ENCODE measurements at regions not wholly inside any gene's neighbourhood (a gene's known extent, or its start where the extent isn't known, plus 50 kb on each side); places are given as distances from the start of the nearest gene placed in this dataset.

DNA sequence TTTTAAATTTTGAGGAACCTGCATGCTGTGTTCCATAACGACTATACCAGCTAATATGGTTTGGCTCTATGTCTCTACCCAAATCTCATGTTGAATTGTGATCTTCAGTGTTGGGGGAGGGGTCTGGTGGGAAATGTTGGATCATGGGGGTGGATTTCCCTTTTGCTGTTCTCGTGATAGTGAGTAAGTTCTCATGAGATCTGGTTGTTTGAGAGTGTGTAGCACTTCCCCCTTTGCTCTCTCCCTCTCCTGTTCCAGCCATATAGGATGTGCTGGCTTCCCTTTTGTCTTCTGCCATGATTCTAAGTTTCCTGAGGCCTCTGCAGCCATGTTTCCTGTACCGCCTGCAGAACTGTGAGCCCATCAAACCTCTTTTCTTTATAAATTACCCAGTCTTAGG lies 61.8 kb upstream of the NEDD9 start:
- no peak overlapping the region for H2AFZ ChIP-seq (ENCODE audit: control insufficient read depth, low read depth, low read length)
- no peaks in the 10 kb centered on the region; the same call in 1 of the 2 replicates for H3K4me1 ChIP-seq (ENCODE audit: control insufficient read depth, insufficient read depth, low read length)
- in situ Hi-C loops (cut with MboI): no loop called here
- no TSS peak for BruUV-seq (replicated peaks)
- 61% methylated on average over 3 of the region's 3 CpGs for WGBS (ENCODE audit: insufficient coverage, insufficient replicate concordance, low lambda C conversion rate, missing lambda C conversion rate)
- no peak overlapping the region for H3K4me2 ChIP-seq (ENCODE audit: control insufficient read depth, insufficient read depth)
- no peak overlapping the region for H3K27ac ChIP-seq (ENCODE audit: control insufficient read depth, insufficient read depth)
- intact Hi-C loops (cut with micrococcal nuclease; ENCODE audit: unreplicated experiment): no loop called here
- peaks cover 8 to 20% of the 10 kb centered on the region in 2 experiments for H3K36me3 ChIP-seq (ENCODE audit: control insufficient read depth in 2 of 2, insufficient read depth in 2 of 2, low read length in 1 of 2)
- peaks cover 17% of the 10 kb centered on the region; the same call in 2 of the 3 replicates for H3K9me3 ChIP-seq (replicated peaks; ENCODE audit: control insufficient read depth, insufficient read depth, low read length)
- ChIA-PET SMC1A (ENCODE audit: uncharacterized antibody, unreplicated experiment) (interaction anchor here (1.0 to 7.2 kb wide), 5 partner anchors 17 to 202 kb away, joined by 3 to 86 read pairs (median 13); no protein-coding TSS in a partner anchor), CTCF (no interaction called here), RAD21 (ENCODE audit: unreplicated experiment) (interaction anchor here (1.0 kb wide), 1 partner anchor 91 kb away, joined by 3 read pairs; no protein-coding TSS in a partner anchor), POLR2A (no interaction called here)
- no peak overlapping the region for H3K4me3 ChIP-seq
- H4K20me1 ChIP-seq (ENCODE audit: control insufficient read depth, insufficient read depth): no peaks in the 10 kb centered on the region
- H3K9ac ChIP-seq (ENCODE audit: control insufficient read depth, insufficient read depth, low read length): no peak overlapping the region
- ATAC-seq (no peak), DNase-seq (ENCODE audit: low read depth, low spot score) (no peak), FAIRE-seq (no peak)
- no peaks in the 10 kb centered on the region for H3K27me3 ChIP-seq (replicated peaks in 1 of 2; ENCODE audit: control insufficient read depth in 2 of 2, insufficient read depth in 2 of 2, low read length in 1 of 2)
- TF ChIP-seq, protein P1, sequence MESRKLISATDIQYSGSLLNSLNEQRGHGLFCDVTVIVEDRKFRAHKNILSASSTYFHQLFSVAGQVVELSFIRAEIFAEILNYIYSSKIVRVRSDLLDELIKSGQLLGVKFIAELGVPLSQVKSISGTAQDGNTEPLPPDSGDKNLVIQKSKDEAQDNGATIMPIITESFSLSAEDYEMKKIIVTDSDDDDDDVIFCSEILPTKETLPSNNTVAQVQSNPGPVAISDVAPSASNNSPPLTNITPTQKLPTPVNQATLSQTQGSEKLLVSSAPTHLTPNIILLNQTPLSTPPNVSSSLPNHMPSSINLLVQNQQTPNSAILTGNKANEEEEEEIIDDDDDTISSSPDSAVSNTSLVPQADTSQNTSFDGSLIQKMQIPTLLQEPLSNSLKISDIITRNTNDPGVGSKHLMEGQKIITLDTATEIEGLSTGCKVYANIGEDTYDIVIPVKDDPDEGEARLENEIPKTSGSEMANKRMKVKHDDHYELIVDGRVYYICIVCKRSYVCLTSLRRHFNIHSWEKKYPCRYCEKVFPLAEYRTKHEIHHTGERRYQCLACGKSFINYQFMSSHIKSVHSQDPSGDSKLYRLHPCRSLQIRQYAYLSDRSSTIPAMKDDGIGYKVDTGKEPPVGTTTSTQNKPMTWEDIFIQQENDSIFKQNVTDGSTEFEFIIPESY (IDR thresholded peaks at IDR 0.05): peak; percentile 66
- no peak for TF ChIP-seq EGR1 (IDR thresholded peaks at IDR 0.05; ENCODE audit: borderline replicate concordance in 1 of 2, low read depth in 2 of 2, low read length in 2 of 2)
- no peak for TF ChIP-seq ZSCAN29 (IDR thresholded peaks at IDR 0.05)
- TF ChIP-seq, protein P2, sequence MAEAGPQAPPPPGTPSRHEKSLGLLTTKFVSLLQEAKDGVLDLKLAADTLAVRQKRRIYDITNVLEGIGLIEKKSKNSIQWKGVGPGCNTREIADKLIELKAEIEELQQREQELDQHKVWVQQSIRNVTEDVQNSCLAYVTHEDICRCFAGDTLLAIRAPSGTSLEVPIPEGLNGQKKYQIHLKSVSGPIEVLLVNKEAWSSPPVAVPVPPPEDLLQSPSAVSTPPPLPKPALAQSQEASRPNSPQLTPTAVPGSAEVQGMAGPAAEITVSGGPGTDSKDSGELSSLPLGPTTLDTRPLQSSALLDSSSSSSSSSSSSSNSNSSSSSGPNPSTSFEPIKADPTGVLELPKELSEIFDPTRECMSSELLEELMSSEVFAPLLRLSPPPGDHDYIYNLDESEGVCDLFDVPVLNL (IDR thresholded peaks at IDR 0.05; ENCODE audit: low read depth, low read length): no peak
- TF ChIP-seq IKZF2 (IDR thresholded peaks at IDR 0.05): peak in 1 of 2 experiments; percentile 24; a peak in 1 of 4 replicates
- TF ChIP-seq NFYA (IDR thresholded peaks at IDR 0.05; ENCODE audit: borderline replicate concordance, low read depth, low read length): no peak
- peak; percentile 38; the same call in 1 of the 2 replicates for TF ChIP-seq SPI1 (IDR thresholded peaks at IDR 0.05; ENCODE audit: borderline replicate concordance, insufficient read depth, low read depth, low read length)
- no peak for TF ChIP-seq SMARCA5 (IDR thresholded peaks at IDR 0.05)
- peak; percentile 25 for TF ChIP-seq MEF2B (IDR thresholded peaks at IDR 0.05; ENCODE audit: partially characterized antibody, poor library complexity, severe bottlenecking)
- no peaks in the 10 kb centered on the region for H3K79me2 ChIP-seq (ENCODE audit: control insufficient read depth, insufficient read depth, low read length)

All from GM12878 (cell line).